ENCODE measurements at regions not wholly inside any gene's neighbourhood (a gene's known extent, or its start where the extent isn't known, plus 50 kb on each side); places are given as distances from the start of the nearest gene placed in this dataset.

GRCh38 chr10:131620904-131621303 is 279.9 kb upstream of the PPP2R2D start:
- no peak for FAIRE-seq
- no peak for DNase-seq (ENCODE audit: insufficient read length, low spot score)

GRCh38 chr10:131621784-131622624 is 278.8 kb upstream of the PPP2R2D start:
- FAIRE-seq (no peak), DNase-seq (ENCODE audit: insufficient read length, low spot score) (no peak)

GRCh38 chr10:131625041-131625440 is 275.8 kb upstream of the PPP2R2D start:
- DNase-seq (ENCODE audit: insufficient read length, low spot score) = no peak
- no peak for FAIRE-seq

GRCh38 chr10:131626274-131626673 is 274.5 kb upstream of the PPP2R2D start:
- no peak for FAIRE-seq
- no peak for DNase-seq (ENCODE audit: insufficient read length, low spot score)

- DNase-seq (ENCODE audit: insufficient read length, low spot score) (no peak), FAIRE-seq (no peak)
These were observed 271.6 kb upstream of the PPP2R2D start for GRCh38 chr10:131629026-131629770.

- FAIRE-seq (no peak), DNase-seq (ENCODE audit: insufficient read length, low spot score) (no peak)
These were observed 270.0 kb upstream of the PPP2R2D start for GRCh38 chr10:131630772-131631258.

- FAIRE-seq (no peak), DNase-seq (ENCODE audit: insufficient read length, low spot score) (no peak)
These were observed 269.2 kb upstream of the PPP2R2D start for GRCh38 chr10:131631619-131632018.

- FAIRE-seq (no peak), DNase-seq (ENCODE audit: insufficient read length, low spot score) (no peak)
These were observed 265.2 kb upstream of the PPP2R2D start for GRCh38 chr10:131635564-131636015.

- DNase-seq (ENCODE audit: insufficient read length, low spot score) (no peak), FAIRE-seq (no peak)
These were observed 264.7 kb upstream of the PPP2R2D start for GRCh38 chr10:131636116-131636515.

- DNase-seq (ENCODE audit: insufficient read length, low spot score) (no peak), FAIRE-seq (no peak)
These were observed 263.7 kb upstream of the PPP2R2D start for GRCh38 chr10:131636841-131637724.

GRCh38 chr10:131638049-131638879 is 262.5 kb upstream of the PPP2R2D start:
- DNase-seq (ENCODE audit: insufficient read length, low spot score) (no peak), FAIRE-seq (no peak)

GRCh38 chr10:131638880-131639278 is 261.9 kb upstream of the PPP2R2D start:
- FAIRE-seq (no peak), DNase-seq (ENCODE audit: insufficient read length, low spot score) (no peak)

- no peak for FAIRE-seq
- DNase-seq (ENCODE audit: insufficient read length, low spot score) = no peak
These were observed 260.7 kb upstream of the PPP2R2D start for GRCh38 chr10:131640045-131640644.

GRCh38 chr10:131641231-131641630 is 259.6 kb upstream of the PPP2R2D start:
- DNase-seq (ENCODE audit: insufficient read length, low spot score) = peak; percentile 78

GRCh38 chr10:131641898-131642297 is 258.9 kb upstream of the PPP2R2D start:
- peak; percentile 54 for FAIRE-seq
- no peak for DNase-seq (ENCODE audit: insufficient read length, low spot score)

More at GRCh38 chr10:131641231-131641630, 259.6 kb upstream of the PPP2R2D start:
- FAIRE-seq = peak; percentile 91

GRCh38 chr10:131642966-131643365 is 257.8 kb upstream of the PPP2R2D start:
- no peak for DNase-seq (ENCODE audit: insufficient read length, low spot score)
- FAIRE-seq = no peak

GRCh38 chr10:131644289-131644688 is 256.5 kb upstream of the PPP2R2D start:
- FAIRE-seq (no peak), DNase-seq (ENCODE audit: insufficient read length, low spot score) (no peak)

GRCh38 chr10:131644864-131645658 is 255.7 kb upstream of the PPP2R2D start:
- no peak for FAIRE-seq
- DNase-seq (ENCODE audit: insufficient read length, low spot score) = no peak

- FAIRE-seq (no peak), DNase-seq (ENCODE audit: insufficient read length, low spot score) (no peak)
These were observed 255.1 kb upstream of the PPP2R2D start for GRCh38 chr10:131645756-131646155.
